ENCODE measurements at regions not wholly inside any gene's neighbourhood (a gene's known extent, or its start where the extent isn't known, plus 50 kb on each side); places are given as distances from the start of the nearest gene placed in this dataset.

DNA sequence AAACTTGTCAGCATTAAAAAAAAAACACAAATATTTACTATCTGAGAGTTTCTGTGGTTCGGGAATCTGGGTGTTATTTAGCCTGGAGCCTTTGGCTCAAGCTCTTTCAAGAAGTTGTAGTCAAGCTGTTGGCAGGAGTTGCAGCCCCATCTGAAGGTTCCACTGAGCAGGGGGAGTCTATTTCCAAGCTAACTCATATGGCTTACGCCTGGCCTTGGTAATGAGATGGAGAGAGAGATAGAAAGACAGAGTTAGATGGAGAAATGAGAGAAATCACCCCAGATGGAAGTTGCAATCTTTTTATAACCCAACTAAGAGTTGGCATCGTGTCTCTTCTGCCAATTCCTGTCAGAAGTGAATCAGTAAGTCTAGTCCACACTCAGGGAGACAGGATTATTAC is 1075.2 kb upstream of the SEMA6A start:
- TF ChIP-seq, protein P1, sequence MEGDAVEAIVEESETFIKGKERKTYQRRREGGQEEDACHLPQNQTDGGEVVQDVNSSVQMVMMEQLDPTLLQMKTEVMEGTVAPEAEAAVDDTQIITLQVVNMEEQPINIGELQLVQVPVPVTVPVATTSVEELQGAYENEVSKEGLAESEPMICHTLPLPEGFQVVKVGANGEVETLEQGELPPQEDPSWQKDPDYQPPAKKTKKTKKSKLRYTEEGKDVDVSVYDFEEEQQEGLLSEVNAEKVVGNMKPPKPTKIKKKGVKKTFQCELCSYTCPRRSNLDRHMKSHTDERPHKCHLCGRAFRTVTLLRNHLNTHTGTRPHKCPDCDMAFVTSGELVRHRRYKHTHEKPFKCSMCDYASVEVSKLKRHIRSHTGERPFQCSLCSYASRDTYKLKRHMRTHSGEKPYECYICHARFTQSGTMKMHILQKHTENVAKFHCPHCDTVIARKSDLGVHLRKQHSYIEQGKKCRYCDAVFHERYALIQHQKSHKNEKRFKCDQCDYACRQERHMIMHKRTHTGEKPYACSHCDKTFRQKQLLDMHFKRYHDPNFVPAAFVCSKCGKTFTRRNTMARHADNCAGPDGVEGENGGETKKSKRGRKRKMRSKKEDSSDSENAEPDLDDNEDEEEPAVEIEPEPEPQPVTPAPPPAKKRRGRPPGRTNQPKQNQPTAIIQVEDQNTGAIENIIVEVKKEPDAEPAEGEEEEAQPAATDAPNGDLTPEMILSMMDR (IDR thresholded peaks at IDR 0.05; ENCODE audit: poor library complexity, severe bottlenecking): no peak
- TF ChIP-seq SMC3 (conservative IDR thresholded peaks at IDR 0.05; ENCODE audit: poor library complexity): no peak
- no peak for TF ChIP-seq TAF1 (IDR thresholded peaks at IDR 0.05; ENCODE audit: low read depth)
- TF ChIP-seq POLR2AphosphoS5 (IDR thresholded peaks at IDR 0.05): no peak
- no peak for TF ChIP-seq EZH2 (IDR thresholded peaks at IDR 0.05; ENCODE audit: borderline replicate concordance, insufficient read depth, low read length, poor library complexity, severe bottlenecking)
- TF ChIP-seq, protein P2, sequence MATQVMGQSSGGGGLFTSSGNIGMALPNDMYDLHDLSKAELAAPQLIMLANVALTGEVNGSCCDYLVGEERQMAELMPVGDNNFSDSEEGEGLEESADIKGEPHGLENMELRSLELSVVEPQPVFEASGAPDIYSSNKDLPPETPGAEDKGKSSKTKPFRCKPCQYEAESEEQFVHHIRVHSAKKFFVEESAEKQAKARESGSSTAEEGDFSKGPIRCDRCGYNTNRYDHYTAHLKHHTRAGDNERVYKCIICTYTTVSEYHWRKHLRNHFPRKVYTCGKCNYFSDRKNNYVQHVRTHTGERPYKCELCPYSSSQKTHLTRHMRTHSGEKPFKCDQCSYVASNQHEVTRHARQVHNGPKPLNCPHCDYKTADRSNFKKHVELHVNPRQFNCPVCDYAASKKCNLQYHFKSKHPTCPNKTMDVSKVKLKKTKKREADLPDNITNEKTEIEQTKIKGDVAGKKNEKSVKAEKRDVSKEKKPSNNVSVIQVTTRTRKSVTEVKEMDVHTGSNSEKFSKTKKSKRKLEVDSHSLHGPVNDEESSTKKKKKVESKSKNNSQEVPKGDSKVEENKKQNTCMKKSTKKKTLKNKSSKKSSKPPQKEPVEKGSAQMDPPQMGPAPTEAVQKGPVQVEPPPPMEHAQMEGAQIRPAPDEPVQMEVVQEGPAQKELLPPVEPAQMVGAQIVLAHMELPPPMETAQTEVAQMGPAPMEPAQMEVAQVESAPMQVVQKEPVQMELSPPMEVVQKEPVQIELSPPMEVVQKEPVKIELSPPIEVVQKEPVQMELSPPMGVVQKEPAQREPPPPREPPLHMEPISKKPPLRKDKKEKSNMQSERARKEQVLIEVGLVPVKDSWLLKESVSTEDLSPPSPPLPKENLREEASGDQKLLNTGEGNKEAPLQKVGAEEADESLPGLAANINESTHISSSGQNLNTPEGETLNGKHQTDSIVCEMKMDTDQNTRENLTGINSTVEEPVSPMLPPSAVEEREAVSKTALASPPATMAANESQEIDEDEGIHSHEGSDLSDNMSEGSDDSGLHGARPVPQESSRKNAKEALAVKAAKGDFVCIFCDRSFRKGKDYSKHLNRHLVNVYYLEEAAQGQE (IDR thresholded peaks at IDR 0.05; ENCODE audit: borderline replicate concordance): no peak
- no peak for TF ChIP-seq MXI1 (conservative IDR thresholded peaks at IDR 0.05; ENCODE audit: poor library complexity, severe bottlenecking)
- TF ChIP-seq EP300 (conservative IDR thresholded peaks at IDR 0.05; ENCODE audit: poor library complexity, severe bottlenecking): no peak
- no peak for TF ChIP-seq RAD21 (conservative IDR thresholded peaks at IDR 0.05)
